ENCODE measurements at regions not wholly inside any gene's neighbourhood (a gene's known extent, or its start where the extent isn't known, plus 50 kb on each side); places are given as distances from the start of the nearest gene placed in this dataset.

DNA sequence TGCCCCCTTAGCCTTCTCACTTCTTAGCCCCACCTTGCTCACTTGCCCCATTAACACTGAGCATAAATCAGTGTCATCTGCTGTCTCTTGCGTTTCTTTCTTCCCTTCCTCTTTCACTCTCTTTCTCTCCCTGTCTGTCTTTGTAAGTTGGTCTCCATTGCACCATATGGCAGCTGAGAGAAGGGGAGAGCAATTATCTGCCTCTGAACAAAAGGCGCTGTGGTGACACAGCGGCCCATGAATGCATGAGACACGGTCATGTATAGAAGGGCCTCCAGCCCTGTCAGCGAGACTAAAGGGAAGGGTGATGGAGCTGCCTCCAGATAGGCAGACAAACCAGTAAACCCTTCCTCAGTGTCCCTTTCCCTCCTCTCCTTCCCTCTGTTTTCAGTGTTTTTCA is 88.8 kb upstream of the PCDH18 start:
- TF ChIP-seq, protein P1, sequence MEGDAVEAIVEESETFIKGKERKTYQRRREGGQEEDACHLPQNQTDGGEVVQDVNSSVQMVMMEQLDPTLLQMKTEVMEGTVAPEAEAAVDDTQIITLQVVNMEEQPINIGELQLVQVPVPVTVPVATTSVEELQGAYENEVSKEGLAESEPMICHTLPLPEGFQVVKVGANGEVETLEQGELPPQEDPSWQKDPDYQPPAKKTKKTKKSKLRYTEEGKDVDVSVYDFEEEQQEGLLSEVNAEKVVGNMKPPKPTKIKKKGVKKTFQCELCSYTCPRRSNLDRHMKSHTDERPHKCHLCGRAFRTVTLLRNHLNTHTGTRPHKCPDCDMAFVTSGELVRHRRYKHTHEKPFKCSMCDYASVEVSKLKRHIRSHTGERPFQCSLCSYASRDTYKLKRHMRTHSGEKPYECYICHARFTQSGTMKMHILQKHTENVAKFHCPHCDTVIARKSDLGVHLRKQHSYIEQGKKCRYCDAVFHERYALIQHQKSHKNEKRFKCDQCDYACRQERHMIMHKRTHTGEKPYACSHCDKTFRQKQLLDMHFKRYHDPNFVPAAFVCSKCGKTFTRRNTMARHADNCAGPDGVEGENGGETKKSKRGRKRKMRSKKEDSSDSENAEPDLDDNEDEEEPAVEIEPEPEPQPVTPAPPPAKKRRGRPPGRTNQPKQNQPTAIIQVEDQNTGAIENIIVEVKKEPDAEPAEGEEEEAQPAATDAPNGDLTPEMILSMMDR (conservative IDR thresholded peaks at IDR 0.05; ENCODE audit: low read depth in 2 of 2): no peak
- TF ChIP-seq EZH2phosphoT487 (IDR thresholded peaks at IDR 0.05; ENCODE audit: unreplicated experiment): no peak
- no peak for TF ChIP-seq EZH2 (IDR thresholded peaks at IDR 0.05; ENCODE audit: low read depth, unreplicated experiment)
- TF ChIP-seq CREB1 (CRISPR knock-in tag; IDR thresholded peaks at IDR 0.05; ENCODE audit: low read depth): no peak
- TF ChIP-seq, protein P2, sequence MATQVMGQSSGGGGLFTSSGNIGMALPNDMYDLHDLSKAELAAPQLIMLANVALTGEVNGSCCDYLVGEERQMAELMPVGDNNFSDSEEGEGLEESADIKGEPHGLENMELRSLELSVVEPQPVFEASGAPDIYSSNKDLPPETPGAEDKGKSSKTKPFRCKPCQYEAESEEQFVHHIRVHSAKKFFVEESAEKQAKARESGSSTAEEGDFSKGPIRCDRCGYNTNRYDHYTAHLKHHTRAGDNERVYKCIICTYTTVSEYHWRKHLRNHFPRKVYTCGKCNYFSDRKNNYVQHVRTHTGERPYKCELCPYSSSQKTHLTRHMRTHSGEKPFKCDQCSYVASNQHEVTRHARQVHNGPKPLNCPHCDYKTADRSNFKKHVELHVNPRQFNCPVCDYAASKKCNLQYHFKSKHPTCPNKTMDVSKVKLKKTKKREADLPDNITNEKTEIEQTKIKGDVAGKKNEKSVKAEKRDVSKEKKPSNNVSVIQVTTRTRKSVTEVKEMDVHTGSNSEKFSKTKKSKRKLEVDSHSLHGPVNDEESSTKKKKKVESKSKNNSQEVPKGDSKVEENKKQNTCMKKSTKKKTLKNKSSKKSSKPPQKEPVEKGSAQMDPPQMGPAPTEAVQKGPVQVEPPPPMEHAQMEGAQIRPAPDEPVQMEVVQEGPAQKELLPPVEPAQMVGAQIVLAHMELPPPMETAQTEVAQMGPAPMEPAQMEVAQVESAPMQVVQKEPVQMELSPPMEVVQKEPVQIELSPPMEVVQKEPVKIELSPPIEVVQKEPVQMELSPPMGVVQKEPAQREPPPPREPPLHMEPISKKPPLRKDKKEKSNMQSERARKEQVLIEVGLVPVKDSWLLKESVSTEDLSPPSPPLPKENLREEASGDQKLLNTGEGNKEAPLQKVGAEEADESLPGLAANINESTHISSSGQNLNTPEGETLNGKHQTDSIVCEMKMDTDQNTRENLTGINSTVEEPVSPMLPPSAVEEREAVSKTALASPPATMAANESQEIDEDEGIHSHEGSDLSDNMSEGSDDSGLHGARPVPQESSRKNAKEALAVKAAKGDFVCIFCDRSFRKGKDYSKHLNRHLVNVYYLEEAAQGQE (IDR thresholded peaks at IDR 0.05; ENCODE audit: unreplicated experiment): no peak
- TF ChIP-seq POLR2AphosphoS5 (IDR thresholded peaks at IDR 0.05; ENCODE audit: low read depth): no peak
- TF ChIP-seq ZNF114 (CRISPR knock-in tag; IDR thresholded peaks at IDR 0.05): no peak
- TF ChIP-seq, protein P3, sequence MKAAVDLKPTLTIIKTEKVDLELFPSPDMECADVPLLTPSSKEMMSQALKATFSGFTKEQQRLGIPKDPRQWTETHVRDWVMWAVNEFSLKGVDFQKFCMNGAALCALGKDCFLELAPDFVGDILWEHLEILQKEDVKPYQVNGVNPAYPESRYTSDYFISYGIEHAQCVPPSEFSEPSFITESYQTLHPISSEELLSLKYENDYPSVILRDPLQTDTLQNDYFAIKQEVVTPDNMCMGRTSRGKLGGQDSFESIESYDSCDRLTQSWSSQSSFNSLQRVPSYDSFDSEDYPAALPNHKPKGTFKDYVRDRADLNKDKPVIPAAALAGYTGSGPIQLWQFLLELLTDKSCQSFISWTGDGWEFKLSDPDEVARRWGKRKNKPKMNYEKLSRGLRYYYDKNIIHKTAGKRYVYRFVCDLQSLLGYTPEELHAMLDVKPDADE (IDR thresholded peaks at IDR 0.05): no peak
